ENCODE measurements at regions not wholly inside any gene's neighbourhood (a gene's known extent, or its start where the extent isn't known, plus 50 kb on each side); places are given as distances from the start of the nearest gene placed in this dataset.

DNA sequence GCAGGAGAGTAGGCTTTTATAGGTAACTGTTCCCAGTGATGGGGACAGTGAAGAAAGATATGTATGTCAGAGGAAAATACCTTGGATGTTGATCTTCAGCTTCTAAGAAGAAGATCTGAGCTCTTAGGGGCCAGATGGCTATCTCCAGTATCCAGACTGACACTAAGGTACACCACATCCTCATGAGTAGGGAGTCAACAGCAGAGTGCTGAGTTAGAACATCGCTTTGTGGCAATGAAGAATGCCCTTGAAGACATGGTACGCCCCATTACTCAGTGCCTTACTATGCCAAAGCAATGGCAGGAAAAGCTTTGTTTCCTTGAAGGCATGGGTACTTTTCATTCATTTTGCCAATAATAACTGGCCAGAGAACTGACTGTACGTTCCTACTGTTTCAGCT, 263.7 kb downstream of the CEMIP2 start:
- no peak for TF ChIP-seq CTCF (IDR thresholded peaks at IDR 0.05; ENCODE audit: low read depth, low read length, missing control alignments)
- Histone ChIP-seq H3K27me3 (replicated peaks) (no peaks in the 10 kb centered on the region), H3K27ac (no peak overlapping the region), H3K4me3 (ENCODE audit: low read depth, low read length) (no peak overlapping the region), H3K36me3 (replicated peaks) (no peaks in the 10 kb centered on the region)
- in situ Hi-C loops (cut with HindIII; ENCODE audit: low pct_ligation_motif_present, low sequenced_read_pairs), result no loop called here
- DNase-seq, result no peak

- in situ Hi-C loops (cut with HindIII; ENCODE audit: low pct_ligation_motif_present, low sequenced_read_pairs), result no loop called here
- TF ChIP-seq CTCF (IDR thresholded peaks at IDR 0.05; ENCODE audit: low read depth, low read length, missing control alignments), result no peak
These were observed 269.6 kb downstream of the CEMIP2 start for GRCh38 chr9:71498691-71499090.

DNA sequence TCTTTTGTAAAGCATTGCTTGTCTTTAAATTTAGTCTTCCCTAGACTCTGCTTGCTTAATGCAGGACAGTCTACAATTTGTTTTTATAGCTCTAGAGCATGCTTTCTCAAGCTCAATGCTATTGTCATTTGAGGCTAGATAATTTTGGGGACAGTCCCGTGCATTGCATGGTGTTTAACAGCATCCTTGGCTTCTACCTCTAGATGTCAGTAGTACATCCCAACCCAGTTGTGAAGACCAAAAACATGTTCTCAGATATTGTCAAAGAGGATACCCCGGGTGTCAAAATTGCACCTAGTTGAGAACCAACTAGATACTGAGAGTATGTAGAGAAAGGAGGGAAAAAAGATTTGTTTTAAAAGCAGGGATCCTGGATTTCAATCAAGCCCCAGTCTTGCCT, 277.5 kb downstream of the CEMIP2 start:
- in situ Hi-C loops (cut with HindIII; ENCODE audit: low pct_ligation_motif_present, low sequenced_read_pairs), result no loop called here
- peak; percentile 41 for TF ChIP-seq CTCF (IDR thresholded peaks at IDR 0.05; ENCODE audit: low read depth, low read length, missing control alignments)
- Histone ChIP-seq H3K27ac (no peak overlapping the region), H3K27me3 (replicated peaks) (no peaks in the 10 kb centered on the region), H3K4me3 (ENCODE audit: low read depth, low read length) (no peak overlapping the region), H3K36me3 (replicated peaks) (no peaks in the 10 kb centered on the region)
- DNase-seq, result no peak

More at GRCh38 chr9:71498691-71499090, 269.6 kb downstream of the CEMIP2 start:
- Histone ChIP-seq H3K27me3 (replicated peaks) (no peaks in the 10 kb centered on the region), H3K36me3 (replicated peaks) (no peaks in the 10 kb centered on the region), H3K4me3 (ENCODE audit: low read depth, low read length) (no peak overlapping the region), H3K27ac (no peak overlapping the region)
- DNase-seq, result no peak

GRCh38 chr9:71487061-71487460, 281.3 kb downstream of the CEMIP2 start:
- no peaks in the 10 kb centered on the region for H3K27me3 ChIP-seq (replicated peaks)
- DNase-seq, result no peak
- in situ Hi-C loops (cut with HindIII; ENCODE audit: low pct_ligation_motif_present, low sequenced_read_pairs), result no loop called here
- no peak overlapping the region for H3K4me3 ChIP-seq (ENCODE audit: low read depth, low read length)
- H3K36me3 ChIP-seq (replicated peaks), result no peaks in the 10 kb centered on the region
- no peak for TF ChIP-seq CTCF (IDR thresholded peaks at IDR 0.05; ENCODE audit: low read depth, low read length, missing control alignments)
- no peak overlapping the region for H3K27ac ChIP-seq

DNA sequence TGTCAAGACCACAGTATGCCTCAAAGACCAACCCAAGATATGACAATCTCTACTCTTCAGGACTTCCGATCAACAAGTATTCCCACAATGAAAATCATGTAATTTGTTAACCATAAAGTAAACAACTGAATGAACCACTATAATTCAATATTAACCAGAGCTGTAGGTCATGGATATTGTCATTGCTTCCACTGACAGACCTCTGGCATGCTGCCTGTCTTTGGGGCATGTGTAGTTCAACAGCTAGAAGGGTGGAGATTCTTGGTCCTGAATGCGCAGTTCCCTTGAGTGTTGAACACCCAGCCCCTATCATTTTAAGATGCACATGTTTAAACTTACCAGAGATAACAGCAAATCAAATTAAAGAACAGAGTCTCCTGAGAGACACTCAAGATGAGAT, 283.0 kb downstream of the CEMIP2 start:
- no peaks in the 10 kb centered on the region for H3K36me3 ChIP-seq (replicated peaks)
- no peak overlapping the region for H3K27ac ChIP-seq
- H3K27me3 ChIP-seq (replicated peaks), result no peaks in the 10 kb centered on the region
- in situ Hi-C loops (cut with HindIII; ENCODE audit: low pct_ligation_motif_present, low sequenced_read_pairs), result no loop called here
- H3K4me3 ChIP-seq (ENCODE audit: low read depth, low read length), result no peak overlapping the region
- no peak for TF ChIP-seq CTCF (IDR thresholded peaks at IDR 0.05; ENCODE audit: low read depth, low read length, missing control alignments)
- DNase-seq, result no peak

- in situ Hi-C loops (cut with HindIII; ENCODE audit: low pct_ligation_motif_present, low sequenced_read_pairs), result no loop called here
- Histone ChIP-seq H3K27me3 (replicated peaks) (no peaks in the 10 kb centered on the region), H3K4me3 (ENCODE audit: low read depth, low read length) (no peak overlapping the region), H3K36me3 (replicated peaks) (no peaks in the 10 kb centered on the region), H3K27ac (no peak overlapping the region)
- DNase-seq, result no peak
- TF ChIP-seq CTCF (IDR thresholded peaks at IDR 0.05; ENCODE audit: low read depth, low read length, missing control alignments), result no peak
These were observed 284.9 kb downstream of the CEMIP2 start for GRCh38 chr9:71483436-71483835.
